ENCODE measurements at regions not wholly inside any gene's neighbourhood (a gene's known extent, or its start where the extent isn't known, plus 50 kb on each side); places are given as distances from the start of the nearest gene placed in this dataset.

GRCh38 chr3:43861635-43862034 is 170.9 kb downstream of the ABHD5 start:
- no peak overlapping the region for H3K9ac ChIP-seq (ENCODE audit: low read depth, low read length, poor library complexity)
- no peak overlapping the region for H2BK120ac ChIP-seq (ENCODE audit: low read depth, low read length)
- no peak overlapping the region for H3K23ac ChIP-seq (ENCODE audit: low read depth, low read length, poor library complexity)
- no CpG with 5 or more reads among the region's 3 CpGs for WGBS, 2 donors (ENCODE audit: extremely low coverage in 2 of 2, insufficient read length in 2 of 2, insufficient replicate concordance in 1 of 2)
- no peaks in the 10 kb centered on the region for H3K79me1 ChIP-seq (ENCODE audit: low read depth, low read length)
- no peaks in the 10 kb centered on the region for H3K36me3 ChIP-seq (replicated peaks in 1 of 2; ENCODE audit: control insufficient read depth in 2 of 2, insufficient read depth in 2 of 2, low read length in 2 of 2)
- H2AFZ ChIP-seq (ENCODE audit: low read length): no peak overlapping the region
- H2AK5ac ChIP-seq (ENCODE audit: low read depth, low read length): no peak overlapping the region
- H4K8ac ChIP-seq (ENCODE audit: low read depth, low read length): no peak overlapping the region
- no peak overlapping the region for H4K91ac ChIP-seq (ENCODE audit: low read depth, low read length, poor library complexity)
- H3K27ac ChIP-seq (replicated peaks; ENCODE audit: low read length): no peak overlapping the region
- H3K14ac ChIP-seq (ENCODE audit: low read length): no peak overlapping the region
- H2BK5ac ChIP-seq (ENCODE audit: low read length): no peak overlapping the region
- H3K9me3 ChIP-seq (replicated peaks in 1 of 2; ENCODE audit: control insufficient read depth in 2 of 2, insufficient read depth in 1 of 2, low read depth in 1 of 2, low read length in 2 of 2): no peaks in the 10 kb centered on the region
- no peak for DNase-seq (ENCODE audit: low spot score)
- H3K27me3 ChIP-seq (ENCODE audit: control insufficient read depth in 3 of 3, insufficient read depth in 3 of 3, low read depth in 1 of 3, low read length in 3 of 3): peaks cover 0 to 7% (median 0%) of the 10 kb centered on the region in 3 experiments
- no peak overlapping the region for H3K4me3 ChIP-seq (ENCODE audit: low read length in 2 of 2)
- H3K4me1 ChIP-seq (ENCODE audit: control insufficient read depth in 2 of 2, insufficient read depth in 1 of 2, low read depth in 1 of 2, low read length in 2 of 2): peaks cover 0 to 8% of the 10 kb centered on the region in 2 donors
- H3K18ac ChIP-seq (ENCODE audit: low read length): no peak overlapping the region
- H2BK15ac ChIP-seq (ENCODE audit: low read length): no peak overlapping the region
- H2BK12ac ChIP-seq (ENCODE audit: low read length): no peak overlapping the region
- no peak overlapping the region for H3K4ac ChIP-seq (ENCODE audit: low read length)
- no peak overlapping the region for H3K4me2 ChIP-seq (ENCODE audit: insufficient read depth, low read length, poor library complexity, severe bottlenecking)

DNA sequence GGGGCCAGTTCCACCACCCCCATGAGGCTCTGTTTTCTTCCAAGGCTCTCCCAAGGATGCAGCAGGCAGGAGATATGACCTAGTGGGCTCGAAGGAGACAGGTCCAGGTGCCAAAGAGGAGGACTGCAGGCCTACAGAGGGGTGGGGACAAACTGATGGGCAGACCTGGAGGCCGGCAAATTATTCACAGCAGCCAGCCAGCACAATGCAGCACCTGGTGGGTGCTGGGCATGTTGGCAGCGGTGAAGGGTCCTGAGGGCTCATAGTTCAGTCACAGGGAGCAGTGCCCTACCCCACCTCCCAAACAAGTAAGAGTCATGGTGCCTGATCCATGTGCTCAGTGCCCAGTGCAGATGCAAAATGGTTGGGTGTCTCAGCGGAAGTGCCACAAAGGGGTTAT is 171.7 kb downstream of the ABHD5 start:
- WGBS, 2 donors (ENCODE audit: extremely low coverage in 2 of 2, insufficient read length in 2 of 2, insufficient replicate concordance in 1 of 2): no CpG with 5 or more reads among the region's 4 CpGs

GRCh38 chr3:43862992-43863805 is 172.5 kb downstream of the ABHD5 start:
- no peak overlapping the region for H2BK15ac ChIP-seq (ENCODE audit: low read length)
- H3K27me3 ChIP-seq (ENCODE audit: control insufficient read depth in 3 of 3, insufficient read depth in 3 of 3, low read depth in 1 of 3, low read length in 3 of 3): peaks cover 0 to 4% (median 0%) of the 10 kb centered on the region in 3 experiments
- H3K14ac ChIP-seq (ENCODE audit: low read length): no peak overlapping the region
- peak overlapping the region; percentile 12 for H2BK12ac ChIP-seq (ENCODE audit: low read length)
- no peak overlapping the region for H4K91ac ChIP-seq (ENCODE audit: low read depth, low read length, poor library complexity)
- H3K36me3 ChIP-seq (replicated peaks in 1 of 2; ENCODE audit: control insufficient read depth in 2 of 2, insufficient read depth in 2 of 2, low read length in 2 of 2): no peaks in the 10 kb centered on the region
- no peaks in the 10 kb centered on the region for H3K9me3 ChIP-seq (replicated peaks in 1 of 2; ENCODE audit: control insufficient read depth in 2 of 2, insufficient read depth in 1 of 2, low read depth in 1 of 2, low read length in 2 of 2)
- H3K4me1 ChIP-seq (ENCODE audit: control insufficient read depth in 2 of 2, insufficient read depth in 1 of 2, low read depth in 1 of 2, low read length in 2 of 2): peaks cover 0 to 6% of the 10 kb centered on the region in 2 donors
- no peak overlapping the region for H2AFZ ChIP-seq (ENCODE audit: low read length)
- H3K4me2 ChIP-seq (ENCODE audit: insufficient read depth, low read length, poor library complexity, severe bottlenecking): no peak overlapping the region
- H3K79me1 ChIP-seq (ENCODE audit: low read depth, low read length): no peaks in the 10 kb centered on the region
- H3K23ac ChIP-seq (ENCODE audit: low read depth, low read length, poor library complexity): no peak overlapping the region
- H2BK120ac ChIP-seq (ENCODE audit: low read depth, low read length): no peak overlapping the region
- H3K18ac ChIP-seq (ENCODE audit: low read length): peak overlapping the region; percentile 29
- no peak overlapping the region for H4K8ac ChIP-seq (ENCODE audit: low read depth, low read length)
- DNase-seq (ENCODE audit: low spot score): no peak
- H2AK5ac ChIP-seq (ENCODE audit: low read depth, low read length): peak overlapping the region; percentile 21
- no peak overlapping the region for H3K27ac ChIP-seq (replicated peaks; ENCODE audit: low read length)
- WGBS, 2 donors (ENCODE audit: extremely low coverage in 2 of 2, insufficient read length in 2 of 2, insufficient replicate concordance in 1 of 2): no CpG with 5 or more reads among the region's 8 CpGs
- H3K9ac ChIP-seq (ENCODE audit: low read depth, low read length, poor library complexity): no peak overlapping the region
- no peak overlapping the region for H3K4me3 ChIP-seq (ENCODE audit: low read length in 2 of 2)
- no peak overlapping the region for H3K4ac ChIP-seq (ENCODE audit: low read length)
- H2BK5ac ChIP-seq (ENCODE audit: low read length): no peak overlapping the region

More for the DNA sequence above, 171.7 kb downstream of the ABHD5 start:
- Histone ChIP-seq H4K91ac (ENCODE audit: low read depth, low read length, poor library complexity) (no peak overlapping the region), H3K27me3 (ENCODE audit: control insufficient read depth in 3 of 3, insufficient read depth in 3 of 3, low read depth in 1 of 3, low read length in 3 of 3) (peaks cover 0 to 7% (median 0%) of the 10 kb centered on the region in 3 experiments), H3K79me1 (ENCODE audit: low read depth, low read length) (no peaks in the 10 kb centered on the region), H3K9me3 (replicated peaks in 1 of 2; ENCODE audit: control insufficient read depth in 2 of 2, insufficient read depth in 1 of 2, low read depth in 1 of 2, low read length in 2 of 2) (no peaks in the 10 kb centered on the region), H3K4me1 (ENCODE audit: control insufficient read depth in 2 of 2, insufficient read depth in 1 of 2, low read depth in 1 of 2, low read length in 2 of 2) (peaks cover 0 to 8% of the 10 kb centered on the region in 2 donors), H3K23ac (ENCODE audit: low read depth, low read length, poor library complexity) (no peak overlapping the region), H2BK120ac (ENCODE audit: low read depth, low read length) (no peak overlapping the region), H2AFZ (ENCODE audit: low read length) (no peak overlapping the region), H3K36me3 (replicated peaks in 1 of 2; ENCODE audit: control insufficient read depth in 2 of 2, insufficient read depth in 2 of 2, low read length in 2 of 2) (no peaks in the 10 kb centered on the region), H2BK5ac (ENCODE audit: low read length) (no peak overlapping the region), H3K4me2 (ENCODE audit: insufficient read depth, low read length, poor library complexity, severe bottlenecking) (no peak overlapping the region), H3K18ac (ENCODE audit: low read length) (peak overlapping the region; percentile 13), H2AK5ac (ENCODE audit: low read depth, low read length) (peak overlapping the region; percentile 21), H3K4me3 (ENCODE audit: low read length in 2 of 2) (no peak overlapping the region), H3K27ac (replicated peaks; ENCODE audit: low read length) (no peak overlapping the region), H2BK15ac (ENCODE audit: low read length) (no peak overlapping the region), H3K14ac (ENCODE audit: low read length) (no peak overlapping the region), H2BK12ac (ENCODE audit: low read length) (no peak overlapping the region), H3K4ac (ENCODE audit: low read length) (no peak overlapping the region), H3K9ac (ENCODE audit: low read depth, low read length, poor library complexity) (no peak overlapping the region), H4K8ac (ENCODE audit: low read depth, low read length) (no peak overlapping the region)
- no peak for DNase-seq (ENCODE audit: low spot score)

DNA sequence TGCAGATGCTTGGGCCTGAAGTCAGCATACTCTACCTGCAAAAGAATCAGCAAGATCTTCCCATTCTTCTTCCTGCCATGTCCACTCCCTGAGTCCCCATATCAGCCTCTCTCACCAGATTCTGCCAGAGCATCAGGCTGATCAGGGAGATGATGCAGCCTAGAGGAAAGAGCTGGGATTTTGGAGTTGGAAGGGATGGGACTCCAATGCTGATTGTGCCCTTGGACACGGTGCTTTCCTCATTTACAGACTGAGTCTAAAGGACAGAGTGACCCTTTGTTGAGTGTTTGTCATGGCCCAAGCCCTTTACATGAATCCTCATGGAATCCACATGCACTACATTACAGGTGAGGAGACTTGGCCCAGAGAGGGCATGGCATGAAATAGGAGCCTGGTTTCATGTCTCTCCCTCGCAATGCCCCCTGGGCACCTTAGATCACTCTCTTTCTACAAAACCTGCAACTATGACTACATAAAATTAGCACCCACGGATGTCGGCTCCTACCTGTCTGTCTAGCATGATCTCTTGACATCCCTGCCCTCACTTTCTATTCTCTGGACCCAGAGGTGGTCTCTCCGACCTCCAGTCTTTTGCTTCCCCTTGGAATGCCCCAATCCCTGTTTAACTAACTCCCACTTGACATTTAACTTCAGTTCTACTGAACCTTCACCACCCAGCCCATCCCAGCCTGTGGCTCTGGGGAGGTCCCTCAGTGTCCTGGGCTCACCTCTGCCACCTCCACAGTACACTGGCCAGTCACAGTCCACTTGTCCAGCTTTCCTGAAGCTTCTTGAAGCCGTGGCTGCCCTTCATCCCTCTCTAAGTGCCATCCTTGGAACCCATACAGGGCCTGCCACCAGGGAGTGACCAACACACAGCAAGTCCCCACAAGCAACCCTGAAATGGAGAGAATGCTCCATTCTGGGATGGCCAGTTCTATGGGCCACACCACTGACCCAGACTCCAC is 173.5 kb downstream of the ABHD5 start:
- Histone ChIP-seq H4K8ac (ENCODE audit: low read depth, low read length) (no peak overlapping the region), H2BK15ac (ENCODE audit: low read length) (no peak overlapping the region), H3K14ac (ENCODE audit: low read length) (no peak overlapping the region), H3K4me3 (ENCODE audit: low read length in 2 of 2) (no peak overlapping the region), H3K4me1 (ENCODE audit: control insufficient read depth in 2 of 2, insufficient read depth in 1 of 2, low read depth in 1 of 2, low read length in 2 of 2) (peaks cover 0 to 2% of the 10 kb centered on the region in 2 donors), H2BK12ac (ENCODE audit: low read length) (no peak overlapping the region), H3K18ac (ENCODE audit: low read length) (no peak overlapping the region), H3K79me1 (ENCODE audit: low read depth, low read length) (no peaks in the 10 kb centered on the region), H3K9me3 (replicated peaks in 1 of 2; ENCODE audit: control insufficient read depth in 2 of 2, insufficient read depth in 1 of 2, low read depth in 1 of 2, low read length in 2 of 2) (no peaks in the 10 kb centered on the region), H3K23ac (ENCODE audit: low read depth, low read length, poor library complexity) (no peak overlapping the region), H3K27ac (replicated peaks; ENCODE audit: low read length) (no peak overlapping the region), H2AFZ (ENCODE audit: low read length) (no peak overlapping the region), H3K9ac (ENCODE audit: low read depth, low read length, poor library complexity) (no peak overlapping the region), H3K36me3 (replicated peaks in 1 of 2; ENCODE audit: control insufficient read depth in 2 of 2, insufficient read depth in 2 of 2, low read length in 2 of 2) (no peaks in the 10 kb centered on the region), H2BK5ac (ENCODE audit: low read length) (no peak overlapping the region), H3K4me2 (ENCODE audit: insufficient read depth, low read length, poor library complexity, severe bottlenecking) (no peak overlapping the region), H2BK120ac (ENCODE audit: low read depth, low read length) (no peak overlapping the region), H3K4ac (ENCODE audit: low read length) (no peak overlapping the region), H2AK5ac (ENCODE audit: low read depth, low read length) (peak overlapping the region; percentile 9), H3K27me3 (ENCODE audit: control insufficient read depth in 3 of 3, insufficient read depth in 3 of 3, low read depth in 1 of 3, low read length in 3 of 3) (peaks cover 0 to 4% (median 0%) of the 10 kb centered on the region in 3 experiments), H4K91ac (ENCODE audit: low read depth, low read length, poor library complexity) (no peak overlapping the region)
- no peak for DNase-seq (ENCODE audit: low spot score)
- no CpG with 5 or more reads among the region's 6 CpGs for WGBS, 2 donors (ENCODE audit: extremely low coverage in 2 of 2, insufficient read length in 2 of 2, insufficient replicate concordance in 1 of 2)

Measured in neuronal stem cell (in vitro differentiated cells).